ENCODE measurements at regions not wholly inside any gene's neighbourhood (a gene's known extent, or its start where the extent isn't known, plus 50 kb on each side); places are given as distances from the start of the nearest gene placed in this dataset.

- TF ChIP-seq YY1 (IDR thresholded peaks at IDR 0.05; ENCODE audit: insufficient read depth, insufficient read length): no peak
- no peak for TF ChIP-seq ZNF274 (IDR thresholded peaks at IDR 0.05; ENCODE audit: low read depth, low read length)
These were observed 166.8 kb upstream of the LPP start for GRCh38 chr3:187987187-187987586.
